ENCODE measurements at regions not wholly inside any gene's neighbourhood (a gene's known extent, or its start where the extent isn't known, plus 50 kb on each side); places are given as distances from the start of the nearest gene placed in this dataset.
"Not testable (repeated sequence)": the region's sequence is repeated elsewhere in the genome, so short reads cannot be mapped to it uniquely, and the experiment has no call there.

DNA sequence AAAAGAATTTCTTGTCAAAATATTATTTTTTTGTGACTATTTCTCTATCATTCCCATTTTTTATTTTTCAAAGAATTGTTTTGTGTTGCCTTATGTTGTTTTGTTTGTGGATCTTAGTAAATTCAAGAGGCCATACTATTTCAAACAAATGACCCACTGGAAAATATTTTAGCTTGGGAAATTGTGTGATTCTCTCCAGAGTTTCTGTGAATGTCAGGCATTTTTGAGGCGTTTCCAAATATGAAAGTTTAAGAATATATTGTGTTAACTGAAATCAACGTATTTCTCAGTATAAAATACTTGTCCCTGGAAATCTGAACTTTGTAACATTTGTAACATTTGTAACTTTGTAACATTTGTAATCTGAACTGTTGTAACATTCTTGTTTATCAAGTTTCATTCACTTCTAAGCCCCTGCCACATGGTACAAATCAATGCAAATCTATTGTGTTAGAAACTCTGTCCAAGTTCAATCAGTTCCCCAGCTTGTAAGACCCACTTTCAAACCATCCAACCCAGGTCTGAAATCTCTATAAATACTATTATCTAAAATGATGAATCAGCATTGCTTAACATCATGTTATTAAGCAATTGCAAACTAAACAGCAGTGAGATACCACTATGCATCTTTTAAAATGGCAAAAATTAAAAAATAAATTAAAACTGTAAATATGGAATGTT, 465.4 kb upstream of the GRID2 start:
- DNase-seq (ENCODE audit: low spot score), result no peak

DNA sequence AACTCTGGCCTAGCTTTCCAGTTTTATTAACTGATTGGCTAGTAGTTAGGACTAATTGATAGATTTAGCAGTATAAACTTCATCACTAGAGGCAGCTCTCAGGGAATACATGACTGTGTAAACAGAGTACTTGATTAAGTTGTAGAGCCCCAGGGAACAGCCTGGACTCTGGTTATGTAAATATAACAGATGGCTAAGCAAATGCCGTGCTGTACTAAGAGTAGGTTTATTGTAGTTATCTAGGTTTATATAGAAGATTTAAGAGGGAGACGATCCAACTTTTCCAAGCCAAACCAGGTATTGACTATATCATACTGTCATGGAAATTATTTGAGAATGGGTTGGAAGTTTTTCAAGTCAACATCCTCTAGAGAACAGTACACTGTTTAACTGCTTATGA, 463.4 kb upstream of the GRID2 start:
- no peak for DNase-seq (ENCODE audit: low spot score)

DNA sequence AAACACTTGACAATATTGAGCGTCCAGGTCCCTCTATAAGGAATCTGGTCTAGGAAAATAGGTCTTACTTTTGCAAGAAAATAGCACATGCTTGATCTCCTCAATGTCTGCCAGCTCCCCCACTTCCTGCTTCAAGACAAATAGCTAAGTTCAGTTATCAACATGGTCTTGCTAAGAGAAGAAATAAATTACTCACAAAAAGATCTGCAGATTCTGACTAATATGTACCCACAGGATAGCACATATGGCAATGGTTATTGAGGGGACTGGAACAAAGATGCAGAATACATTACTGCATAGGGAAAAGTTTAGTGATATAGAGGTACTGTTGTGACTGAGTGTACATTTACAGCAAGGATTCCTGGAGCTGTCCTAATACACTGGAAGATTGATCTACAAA, 457.5 kb upstream of the GRID2 start:
- no peak for DNase-seq (ENCODE audit: low spot score)

DNA sequence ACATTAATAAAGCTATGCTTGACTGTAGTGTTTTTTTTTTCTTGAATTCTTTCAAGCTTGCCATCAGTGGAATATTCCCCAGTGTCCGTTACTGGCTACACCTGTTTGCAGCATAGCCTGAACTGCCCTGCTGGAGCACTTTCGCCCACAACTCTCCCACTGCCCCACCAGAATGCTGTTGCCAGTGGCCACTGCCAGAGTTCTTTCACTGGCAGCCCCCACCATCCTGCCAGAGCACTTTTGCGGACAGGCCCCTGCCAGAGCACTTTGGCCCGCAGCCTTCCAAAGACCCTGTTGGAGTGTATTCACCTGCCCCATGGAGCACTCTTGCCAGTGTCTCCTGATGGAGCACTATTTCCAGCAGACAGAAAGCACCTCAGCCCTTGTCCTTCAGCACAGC, 452.3 kb upstream of the GRID2 start:
- no peak for DNase-seq (ENCODE audit: low spot score)

DNA sequence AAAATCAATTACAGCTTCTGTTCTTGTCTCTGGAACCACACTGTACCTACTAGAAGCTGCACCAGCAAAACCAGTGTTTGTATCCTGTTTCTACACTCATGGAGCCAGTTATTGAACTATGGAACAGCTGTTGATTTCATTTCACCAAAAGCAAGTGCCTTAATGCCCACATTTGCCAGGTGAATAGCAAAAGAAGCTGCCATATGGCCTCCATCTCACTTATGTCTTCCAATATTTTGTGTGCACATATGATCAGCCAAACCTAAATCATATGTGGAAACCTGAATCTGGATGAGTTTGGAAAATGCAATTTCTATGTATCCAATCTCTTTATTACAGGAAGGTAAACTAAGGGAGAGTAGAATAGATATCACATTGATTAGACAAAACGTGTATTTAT, 415.8 kb upstream of the GRID2 start:
- no peak for DNase-seq (ENCODE audit: low spot score)

DNA sequence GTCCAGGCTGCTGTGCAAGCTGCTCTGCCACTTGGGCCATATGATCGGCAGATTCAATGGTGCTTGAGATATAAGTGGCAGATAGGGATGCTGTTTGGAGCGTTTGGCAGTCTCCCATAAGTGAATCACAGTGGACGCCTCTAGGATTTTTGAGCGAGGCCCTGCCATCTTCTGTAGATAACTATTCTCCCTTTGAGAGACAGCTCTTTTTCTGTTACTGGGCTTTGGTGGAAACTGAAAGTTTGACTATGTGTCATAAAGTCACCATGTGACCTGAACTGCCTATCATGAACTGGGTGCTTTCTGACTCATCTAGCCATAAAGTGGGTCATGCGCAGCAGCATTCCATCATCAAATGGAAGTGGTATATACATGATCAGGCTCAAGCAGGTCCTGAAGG, 412.5 kb upstream of the GRID2 start:
- not testable (repeated sequence) for DNase-seq (ENCODE audit: low spot score)

DNA sequence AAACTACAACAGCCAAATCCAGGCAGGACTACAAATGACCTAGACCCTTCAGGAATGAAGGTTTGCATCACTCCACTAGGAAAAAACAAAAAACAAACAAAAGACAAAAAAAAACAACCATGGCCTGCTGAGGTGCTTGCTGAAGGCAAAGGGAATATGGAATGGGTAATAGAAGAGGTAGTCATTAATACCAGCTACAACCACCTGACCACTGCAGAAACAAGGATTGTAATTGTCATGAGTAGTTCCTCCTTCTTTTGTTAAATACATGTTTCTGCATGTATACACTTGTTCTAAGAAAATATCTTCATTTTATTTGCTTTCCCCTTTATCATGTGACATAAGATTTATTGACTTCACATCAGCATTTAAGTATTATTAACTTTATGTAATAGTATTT, 409.8 kb upstream of the GRID2 start:
- no peak for DNase-seq (ENCODE audit: low spot score)

DNA sequence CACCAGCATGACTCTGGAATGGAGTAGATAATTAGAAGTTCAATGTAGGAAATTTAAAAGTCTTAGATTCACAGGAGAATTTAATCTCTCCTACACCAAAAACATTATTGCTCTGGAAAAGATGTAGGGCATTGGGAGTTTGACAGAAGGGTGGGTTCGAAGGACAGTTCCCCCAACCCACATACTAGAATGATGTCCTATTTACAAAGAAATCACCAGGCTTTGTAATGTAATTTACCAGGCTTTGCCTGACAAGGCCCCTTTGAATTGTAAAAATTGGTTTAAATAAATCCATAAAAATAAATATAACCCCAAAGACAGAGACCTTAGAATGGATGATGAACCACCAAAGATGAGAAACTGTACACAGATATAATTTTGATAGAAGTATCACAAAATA, 399.2 kb upstream of the GRID2 start:
- DNase-seq (ENCODE audit: low spot score), result no peak

DNA sequence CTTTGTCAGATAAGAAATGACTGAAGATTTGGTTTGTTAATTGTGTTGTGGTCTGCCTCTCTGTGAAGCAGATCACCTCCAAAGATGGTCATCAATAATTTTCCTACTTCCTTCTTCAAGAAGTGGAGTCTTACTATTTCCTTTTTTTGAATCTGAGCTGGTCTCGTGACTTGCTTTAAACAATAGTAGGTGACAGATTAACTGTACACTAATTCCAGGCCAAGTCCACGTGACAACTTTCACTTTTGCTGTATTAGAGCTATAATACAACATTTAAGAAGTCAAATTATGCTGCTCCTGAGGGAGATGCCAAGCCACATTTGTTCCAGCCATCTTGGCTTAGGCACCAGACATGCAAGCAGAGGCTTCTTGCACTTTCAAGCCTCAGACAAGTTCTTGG, 393.8 kb upstream of the GRID2 start:
- DNase-seq (ENCODE audit: low spot score), result no peak

DNA sequence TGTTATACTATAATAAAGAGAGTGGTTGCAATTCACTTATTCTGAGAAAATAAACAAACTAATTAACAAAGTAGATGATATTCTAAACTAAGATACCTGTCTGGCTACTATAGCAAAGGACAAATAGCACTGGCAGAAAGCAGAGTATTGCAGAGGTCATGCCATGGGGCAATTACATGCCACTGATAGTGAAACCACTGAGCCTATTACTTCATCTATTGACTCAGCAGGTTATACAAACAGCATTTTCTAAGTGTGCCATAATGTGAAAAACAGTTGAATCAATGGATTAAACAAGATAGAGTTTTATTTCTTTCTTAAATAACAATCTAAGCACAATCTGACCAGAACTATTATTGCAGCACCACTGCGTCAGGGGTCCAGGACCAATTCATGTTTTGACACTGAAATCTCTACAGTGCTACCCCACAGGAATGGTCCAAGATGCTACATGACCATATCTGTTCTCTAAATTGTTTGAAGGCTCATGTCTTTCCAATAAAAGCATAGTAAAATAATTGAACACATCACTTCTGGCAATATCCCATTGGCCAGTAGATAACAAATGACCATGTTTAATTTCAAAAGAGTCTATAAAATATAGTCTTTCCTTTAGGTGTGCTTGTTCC, 389.5 kb upstream of the GRID2 start:
- no peak for DNase-seq (ENCODE audit: low spot score)

DNA sequence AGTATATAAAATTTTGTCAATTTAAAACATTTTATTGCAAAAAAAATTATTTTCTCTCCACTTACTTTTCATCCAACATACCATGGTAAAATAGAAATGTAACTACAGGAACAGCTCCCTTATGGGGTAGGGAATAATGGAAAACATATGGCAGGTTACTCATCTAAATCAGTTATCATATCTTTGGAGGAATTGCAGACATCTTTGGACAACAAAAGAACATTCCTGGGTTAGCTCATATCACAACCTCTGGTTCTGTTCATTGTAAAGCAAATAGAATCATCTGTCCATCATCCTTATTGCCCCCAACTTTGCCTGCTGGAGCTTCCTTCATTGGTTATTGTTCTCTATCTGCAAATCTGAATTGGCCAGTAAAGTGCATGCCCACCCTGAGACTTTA, 387.5 kb upstream of the GRID2 start:
- no peak for DNase-seq (ENCODE audit: low spot score)

DNA sequence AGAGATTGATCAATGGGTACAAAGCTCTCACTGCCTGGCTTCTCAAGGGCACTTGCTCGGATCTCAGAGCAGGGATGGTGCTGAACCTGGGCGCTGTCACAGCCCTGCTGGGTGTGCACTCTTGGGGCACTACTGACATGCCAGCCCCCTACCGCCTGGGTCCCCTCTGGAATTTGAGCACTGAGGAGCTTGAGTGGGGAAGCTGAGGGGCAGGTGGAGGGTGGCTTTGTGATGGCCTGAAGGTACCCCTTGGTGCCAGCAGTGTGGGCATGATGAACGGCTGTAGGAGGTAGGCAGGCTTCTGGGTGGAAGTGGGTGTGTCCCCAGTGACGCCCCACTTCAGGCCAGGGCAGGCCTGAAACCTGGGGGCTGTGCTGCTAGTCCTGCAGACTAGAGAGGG, 379.1 kb upstream of the GRID2 start:
- no peak for DNase-seq (ENCODE audit: low spot score)

DNA sequence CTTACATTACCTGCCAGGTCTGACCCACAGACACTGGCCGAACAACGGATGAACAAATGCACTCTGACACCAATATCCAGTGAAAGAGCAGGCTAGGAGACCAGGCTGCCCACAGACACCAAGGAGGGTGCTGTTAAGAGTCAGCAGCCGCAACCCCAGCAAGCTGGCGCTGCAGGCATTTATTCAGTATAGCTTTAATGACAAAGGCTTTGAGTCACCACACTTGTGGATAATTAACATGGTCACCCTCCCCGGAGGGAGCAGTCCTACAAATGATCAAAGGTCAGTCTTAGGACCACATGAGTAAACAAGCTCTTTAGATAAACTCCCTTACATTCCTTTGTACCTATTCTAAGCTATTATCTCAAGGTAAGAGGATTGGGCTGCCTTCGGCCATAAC, 368.5 kb upstream of the GRID2 start:
- DNase-seq (ENCODE audit: low spot score), result no peak

DNA sequence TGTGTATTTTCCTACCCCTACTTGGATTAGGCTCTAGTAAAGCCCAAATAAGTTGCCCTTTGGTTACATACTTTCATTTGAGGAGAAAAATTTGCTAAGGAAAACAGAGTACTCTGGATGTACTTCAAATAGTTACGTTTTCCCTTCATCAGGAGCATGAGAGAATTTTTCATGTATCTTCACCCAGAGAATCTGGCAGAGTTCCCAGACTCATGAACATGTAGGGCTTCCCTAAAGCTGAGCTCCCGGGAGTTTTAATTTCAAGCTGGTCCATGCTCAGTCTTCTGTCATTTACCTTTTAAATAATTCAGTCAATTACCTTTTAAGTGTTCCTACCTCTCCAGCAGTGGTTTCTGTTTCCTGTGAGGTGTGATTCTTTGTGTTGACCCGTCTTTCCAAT, 367.5 kb upstream of the GRID2 start:
- no peak for DNase-seq (ENCODE audit: low spot score)

DNA sequence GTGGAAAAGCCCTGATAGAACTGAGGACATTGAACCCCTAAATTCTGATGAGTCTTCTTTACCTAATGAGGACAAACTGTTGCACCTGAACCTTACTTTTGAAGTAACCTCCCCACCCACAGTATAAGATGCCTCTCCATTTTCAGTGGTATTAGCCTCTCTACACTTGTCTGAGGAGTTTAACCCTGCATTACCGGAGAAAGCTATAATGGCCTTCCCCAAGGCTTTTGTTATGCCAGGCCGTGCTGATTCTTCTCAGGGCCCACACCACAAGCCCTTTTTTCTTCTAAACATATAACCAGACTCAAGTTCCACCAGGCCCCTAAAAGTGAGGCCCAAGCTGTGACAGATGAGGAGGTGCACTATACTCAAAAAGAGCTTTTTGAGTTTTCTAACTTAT, 345.8 kb upstream of the GRID2 start:
- DNase-seq (ENCODE audit: low spot score), result no peak

DNA sequence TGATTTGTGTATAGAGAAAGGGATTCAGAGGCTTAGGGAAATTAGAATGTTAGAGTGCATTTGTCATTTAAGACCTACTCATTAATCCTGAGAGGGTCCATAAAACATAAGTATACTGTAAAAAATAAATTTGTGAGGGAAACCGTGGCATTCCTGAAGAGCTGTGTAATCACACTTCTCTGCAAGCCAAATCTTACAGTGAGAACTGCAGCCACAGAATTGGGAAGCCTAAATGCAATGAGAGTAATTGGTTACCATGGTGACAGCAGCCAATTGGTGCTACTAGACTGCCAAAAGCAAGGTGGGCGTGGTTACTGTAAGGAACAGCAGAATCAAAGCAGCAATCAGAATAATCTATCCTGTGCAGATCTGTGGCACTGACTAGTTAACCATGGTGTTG, 345.2 kb upstream of the GRID2 start:
- DNase-seq (ENCODE audit: low spot score), result no peak

DNA sequence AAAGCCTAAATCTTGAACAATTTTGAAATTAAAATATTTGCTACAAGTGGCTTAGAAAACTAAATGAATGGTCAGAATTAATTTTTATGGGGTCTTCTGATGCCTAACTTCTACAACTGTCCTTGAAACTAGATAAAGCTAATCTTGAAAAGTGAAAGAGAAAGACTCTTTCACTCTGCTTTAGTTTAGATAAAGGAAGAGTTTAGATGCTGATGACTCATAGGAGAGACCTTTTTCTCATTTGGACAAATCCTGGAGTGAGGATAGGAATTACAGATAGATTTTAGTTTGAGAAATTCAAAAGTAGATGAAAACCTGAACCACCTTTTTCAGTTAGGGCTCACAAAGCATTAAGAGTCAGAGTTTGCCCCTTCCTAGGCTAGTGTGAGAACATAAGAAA, 342.3 kb upstream of the GRID2 start:
- no peak for DNase-seq (ENCODE audit: low spot score)

DNA sequence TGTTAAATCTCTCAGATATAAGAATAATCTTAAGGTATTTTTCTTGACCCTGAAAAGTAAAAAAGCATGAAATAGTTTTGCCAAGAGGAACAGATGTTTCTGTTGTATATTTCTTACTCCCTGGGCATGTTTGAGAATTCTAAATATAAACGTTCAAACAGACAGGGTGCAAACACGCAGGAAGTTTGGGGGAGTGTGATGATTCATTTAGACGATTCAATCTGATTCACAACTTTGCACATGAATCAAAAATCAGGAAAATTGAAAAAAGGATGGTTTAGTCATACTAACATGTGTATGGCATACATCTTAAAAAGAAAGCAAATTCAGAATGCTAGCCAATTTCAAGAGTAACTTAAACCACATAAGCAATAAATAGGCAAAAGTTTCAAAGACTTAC, 340.3 kb upstream of the GRID2 start:
- no peak for DNase-seq (ENCODE audit: low spot score)

DNA sequence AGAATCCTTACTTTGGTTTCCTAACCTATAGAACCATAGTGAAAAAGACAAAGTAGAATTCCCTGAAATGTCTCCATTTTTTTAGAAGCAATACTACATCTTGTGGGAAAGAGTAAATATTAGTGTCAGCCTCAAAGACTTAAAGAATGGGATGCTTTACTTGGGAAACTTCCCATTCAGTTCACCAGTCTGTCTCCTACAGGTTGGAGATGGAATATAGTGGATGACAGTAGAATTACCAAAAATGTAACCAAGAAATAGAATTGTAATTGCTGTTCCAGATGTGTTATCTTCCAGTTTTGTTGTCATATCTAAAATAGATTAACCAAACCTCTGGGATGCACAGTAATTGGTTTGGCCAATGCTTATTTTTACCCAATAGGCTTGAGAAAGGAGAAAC, 338.6 kb upstream of the GRID2 start:
- no peak for DNase-seq (ENCODE audit: low spot score)

DNA sequence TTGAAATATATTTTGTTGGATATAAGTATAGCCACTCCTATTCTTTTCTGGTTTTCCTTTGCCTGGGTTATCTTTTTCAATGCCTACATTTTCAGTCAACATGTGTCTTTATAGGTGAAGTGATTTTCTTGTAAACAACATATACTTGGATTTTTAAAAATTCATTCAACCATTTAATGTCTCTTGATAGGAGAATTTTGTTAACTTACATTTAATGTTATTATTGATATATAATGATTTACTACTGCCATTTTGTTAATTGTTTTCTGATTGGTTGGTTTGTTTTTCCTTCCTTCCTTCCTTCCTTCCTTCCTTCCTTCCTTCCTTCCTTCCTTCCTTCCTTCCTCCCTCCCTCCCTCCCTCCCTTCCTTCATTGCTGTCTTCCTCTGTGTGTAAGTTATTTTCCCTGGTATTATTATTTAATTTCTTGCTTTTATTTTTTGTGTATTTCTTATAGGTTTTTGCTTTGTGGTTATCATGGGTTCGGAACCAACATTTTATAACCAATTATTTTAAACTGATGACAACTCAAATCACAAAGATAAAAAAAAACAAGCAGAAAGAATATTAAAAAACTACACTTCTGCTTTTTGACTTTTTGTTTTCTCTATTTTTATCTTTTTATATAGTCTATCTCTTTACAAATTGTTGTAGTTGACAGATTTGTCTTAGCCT, 330.1 kb upstream of the GRID2 start:
- no peak for DNase-seq (ENCODE audit: low spot score)

DNA sequence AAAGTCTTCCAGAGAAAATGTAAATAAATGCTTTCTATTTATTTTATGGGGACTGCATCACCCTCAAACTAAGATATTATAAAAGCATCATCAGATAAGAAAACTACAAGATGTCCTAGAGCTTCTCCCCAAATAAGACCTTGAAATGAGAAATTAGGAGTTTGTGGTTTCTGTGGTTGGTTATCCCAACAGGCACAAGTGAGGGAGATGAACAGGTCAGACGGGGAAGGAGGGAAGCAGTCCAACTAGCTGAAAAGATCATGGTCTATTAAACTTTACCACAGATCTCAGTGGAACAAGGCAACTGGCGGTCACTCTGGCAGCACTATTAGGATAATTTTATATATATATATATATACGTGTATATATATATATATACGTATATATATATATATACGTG, 319.3 kb upstream of the GRID2 start:
- DNase-seq (ENCODE audit: low spot score), result no peak

DNA sequence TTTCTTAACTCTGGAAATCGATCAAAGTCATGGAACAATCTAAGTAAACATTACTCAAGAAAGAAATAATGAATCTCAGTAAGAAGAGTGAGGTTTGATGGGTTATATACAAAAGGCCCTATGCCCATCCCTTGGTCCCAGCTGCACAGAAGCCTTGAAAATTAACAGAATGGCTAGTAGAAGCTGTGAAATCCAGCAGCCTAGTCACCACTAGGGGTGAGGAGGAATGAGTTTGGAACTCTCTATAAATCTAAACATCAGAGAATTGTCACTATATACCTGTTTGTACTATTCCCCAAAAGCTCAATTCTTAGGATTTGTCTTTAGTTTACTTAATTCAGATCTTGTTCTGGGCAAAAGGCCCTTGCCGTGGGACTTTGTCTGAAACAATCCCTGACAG, 313.9 kb upstream of the GRID2 start:
- no peak for DNase-seq (ENCODE audit: low spot score)

DNA sequence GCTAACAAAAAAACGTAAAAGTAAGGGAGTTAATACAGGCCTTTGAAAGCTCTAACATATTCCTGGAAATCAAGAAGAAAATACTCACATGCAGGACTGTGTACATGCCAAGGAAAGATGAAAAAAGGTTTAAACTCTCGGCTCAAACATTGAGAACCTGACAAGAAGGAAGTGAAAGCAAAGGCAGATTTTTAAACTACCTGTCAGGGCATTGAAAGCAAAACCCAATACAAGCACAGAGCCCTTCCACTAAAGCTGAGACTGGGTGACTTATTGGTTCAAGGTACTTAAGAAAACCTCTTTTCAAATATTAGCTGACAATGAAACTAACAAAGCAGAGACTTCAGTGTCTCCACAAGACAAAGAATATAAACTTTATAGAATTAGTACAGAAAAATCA, 313.0 kb upstream of the GRID2 start:
- DNase-seq (ENCODE audit: low spot score), result no peak

DNA sequence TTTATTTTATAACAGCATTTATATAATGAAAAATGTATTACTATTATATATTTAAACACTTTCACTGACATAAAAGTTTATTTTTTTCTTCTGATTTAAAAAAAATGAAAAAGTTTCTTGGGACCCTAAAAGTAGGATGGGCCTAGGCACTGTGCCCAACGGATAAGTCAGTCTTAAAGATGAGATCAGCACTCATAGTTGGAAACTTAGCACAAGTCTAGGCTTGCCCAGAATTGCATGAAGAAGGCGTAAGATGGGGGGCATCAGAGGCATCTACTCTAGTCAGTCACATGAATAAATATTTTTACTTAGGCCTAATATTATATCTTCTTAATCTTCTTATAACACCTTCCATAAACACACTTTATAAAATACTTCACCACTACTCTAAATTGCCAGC, 306.7 kb upstream of the GRID2 start:
- no peak for DNase-seq (ENCODE audit: low spot score)
